ENCODE measurements at regions not wholly inside any gene's neighbourhood (a gene's known extent, or its start where the extent isn't known, plus 50 kb on each side); places are given as distances from the start of the nearest gene placed in this dataset.

DNA sequence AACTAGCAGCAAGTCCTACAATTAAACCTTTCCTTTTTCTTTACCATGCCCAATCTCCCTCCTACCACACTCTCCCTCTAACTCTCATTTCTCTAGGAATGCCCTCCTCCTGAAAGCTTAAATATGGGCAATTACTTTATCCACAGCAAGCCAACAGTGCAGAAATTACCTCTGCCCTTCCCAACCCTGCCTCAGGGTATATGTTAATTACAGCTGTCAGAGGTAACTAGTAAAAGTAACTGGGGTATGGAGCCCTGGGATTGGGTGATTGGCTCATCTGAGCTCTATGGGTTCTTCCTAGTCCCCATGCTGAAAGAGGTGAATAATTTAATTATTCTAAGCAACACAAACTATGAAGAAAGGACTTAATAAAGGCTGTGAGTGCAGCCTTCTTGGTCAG, 478.9 kb upstream of the NMUR2 start:
- TF ChIP-seq TAF1 (IDR thresholded peaks at IDR 0.05; ENCODE audit: borderline replicate concordance, low read depth, low read length) (no peak), POLR2A (IDR thresholded peaks at IDR 0.05; ENCODE audit: low read depth, low read length) (no peak)
